ENCODE measurements at regions not wholly inside any gene's neighbourhood (a gene's known extent, or its start where the extent isn't known, plus 50 kb on each side); places are given as distances from the start of the nearest gene placed in this dataset.
"Not testable (repeated sequence)": the region's sequence is repeated elsewhere in the genome, so short reads cannot be mapped to it uniquely, and the experiment has no call there.

DNA sequence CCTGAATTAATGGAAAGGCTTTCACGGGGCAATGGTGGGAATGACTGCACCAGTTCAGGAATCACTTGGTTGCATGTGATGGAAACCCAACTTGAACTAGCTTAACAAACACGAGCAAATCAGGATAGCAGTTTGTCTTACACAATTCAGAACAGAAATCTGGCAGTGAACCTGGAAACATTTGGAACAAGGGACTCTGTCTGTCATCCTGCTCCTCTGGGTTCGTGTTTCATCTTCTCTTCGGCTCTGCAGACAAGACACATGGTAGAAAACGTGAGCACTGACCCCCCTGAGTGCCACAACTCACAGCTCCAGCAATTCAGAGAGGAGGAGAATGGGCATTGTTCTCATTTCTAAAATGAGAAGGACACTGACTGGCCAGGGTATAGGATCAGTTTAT, 218.1 kb upstream of the NREP start:
- DNase-seq, result no peak

- no peak for DNase-seq
These were observed 217.0 kb upstream of the NREP start for GRCh38 chr5:111973961-111974360.

- no peak for DNase-seq
These were observed 215.6 kb upstream of the NREP start for GRCh38 chr5:111972548-111972947.

DNA sequence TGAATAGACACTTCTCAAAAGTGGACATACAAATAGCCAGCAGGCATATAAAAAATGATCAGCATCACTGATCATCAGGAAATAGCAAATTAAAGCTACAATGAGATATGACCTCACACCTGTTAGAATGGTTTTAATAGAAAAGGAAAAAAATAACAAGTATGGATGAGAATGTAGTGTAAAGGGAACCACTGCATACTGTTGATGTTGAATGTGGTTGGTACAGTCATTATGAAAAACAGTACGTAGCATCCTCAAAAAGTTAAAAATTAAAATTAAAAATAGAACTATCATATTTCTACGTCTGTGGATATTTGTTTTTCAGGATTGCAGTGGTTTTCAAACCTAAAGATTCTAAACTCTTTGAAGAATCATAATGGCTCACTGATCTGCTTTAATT, 215.1 kb upstream of the NREP start:
- no peak for DNase-seq

GRCh38 chr5:111968459-111968858, 211.5 kb upstream of the NREP start:
- no peak for DNase-seq

DNA sequence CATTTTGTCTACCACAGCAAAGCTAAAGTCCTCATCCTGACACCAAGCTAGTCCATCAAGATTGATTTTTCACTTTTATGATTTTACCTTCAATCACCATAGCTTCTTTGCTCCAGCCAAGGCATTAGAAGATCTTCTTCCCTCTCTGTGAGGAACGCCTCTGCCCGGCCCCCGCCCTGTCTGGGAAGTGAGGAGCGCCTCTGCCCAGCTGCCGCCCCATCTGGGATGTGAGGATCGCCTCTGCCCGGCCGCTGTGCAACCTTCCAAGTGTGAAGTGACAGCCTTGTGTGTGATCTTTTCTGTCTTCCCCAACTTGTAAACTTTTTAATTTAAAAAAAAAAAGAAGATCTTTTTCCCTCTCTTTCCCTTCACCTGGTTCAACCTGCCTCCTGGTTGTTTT, 210.5 kb upstream of the NREP start:
- DNase-seq, result no peak

GRCh38 chr5:111966290-111966689, 209.3 kb upstream of the NREP start:
- no peak for DNase-seq

DNA sequence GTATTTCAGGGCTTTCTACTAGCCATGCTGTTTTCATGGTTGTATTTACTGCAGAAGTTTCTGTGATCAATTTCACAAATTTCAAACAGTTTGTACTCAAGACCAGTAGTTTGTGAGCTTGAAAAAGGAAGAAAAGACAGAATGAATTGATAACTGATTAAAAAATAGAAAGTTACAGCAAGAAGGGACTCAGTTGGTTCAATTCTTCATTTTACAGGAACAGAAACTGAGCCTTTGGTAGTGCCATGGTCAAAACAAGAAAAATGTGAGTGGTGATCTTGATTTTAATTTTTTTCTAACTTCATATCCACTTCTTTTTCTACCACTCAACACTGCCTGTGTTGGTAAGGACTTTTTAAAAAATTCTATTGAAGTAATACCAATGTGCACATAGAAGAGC, 206.6 kb upstream of the NREP start:
- no peak for DNase-seq

DNA sequence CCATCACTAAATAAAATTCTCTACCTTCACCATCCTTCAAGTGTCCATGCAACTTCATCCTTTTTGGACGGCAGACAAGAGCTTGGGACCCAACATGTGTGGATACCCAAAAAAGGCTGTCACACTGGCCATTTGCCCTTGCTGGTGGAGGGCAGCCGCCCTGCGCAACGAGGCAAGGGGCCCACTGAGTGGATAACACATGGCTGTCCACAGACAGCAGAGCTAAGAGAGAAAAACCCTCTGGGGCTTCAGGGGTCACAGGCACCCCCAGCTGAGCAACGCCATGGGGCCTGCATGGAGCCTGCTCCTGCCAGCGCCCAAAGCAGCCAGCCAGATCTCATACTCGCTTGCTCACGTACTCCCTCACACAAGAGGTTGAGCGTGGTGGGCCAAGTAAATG, 205.9 kb upstream of the NREP start:
- no peak for DNase-seq

DNA sequence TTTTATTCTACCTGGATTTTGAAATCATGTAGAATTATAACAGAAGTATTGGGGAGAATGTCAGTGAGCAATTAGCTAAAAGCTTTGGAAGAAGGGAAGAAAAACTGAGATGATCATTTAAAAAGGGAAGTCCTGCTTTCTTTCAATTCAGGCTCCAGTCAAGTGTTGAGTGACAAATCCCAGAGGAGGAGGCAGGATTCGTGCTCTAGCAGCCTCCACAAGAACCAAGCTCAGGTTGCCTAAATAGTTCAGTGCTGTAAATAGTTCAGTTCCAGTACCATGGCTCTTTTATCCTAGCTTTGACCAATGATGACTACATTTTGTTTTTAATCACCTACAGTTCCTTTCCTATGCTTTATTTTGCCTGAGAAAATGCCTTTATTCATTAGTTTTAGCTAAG, 204.9 kb upstream of the NREP start:
- DNase-seq, result no peak

GRCh38 chr5:111960476-111961215, 203.7 kb upstream of the NREP start:
- no peak for DNase-seq

DNA sequence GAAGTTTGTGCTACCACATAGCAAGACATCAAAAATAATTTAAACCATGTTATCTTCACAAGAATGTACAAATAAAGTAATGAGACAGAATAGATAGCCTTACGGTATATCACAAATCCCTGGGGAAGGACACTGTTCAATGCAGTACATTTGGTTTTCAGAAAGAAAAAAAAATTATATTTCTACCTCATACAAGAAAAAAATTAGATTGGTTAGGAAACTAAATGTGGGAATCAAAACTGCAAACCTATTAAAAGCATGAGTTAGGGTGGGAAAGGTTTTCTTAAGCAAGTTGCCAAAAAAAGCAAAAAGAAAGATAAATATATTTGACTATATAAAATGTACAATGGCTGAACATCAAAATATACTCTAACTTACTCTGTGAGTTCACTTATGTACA, 201.9 kb upstream of the NREP start:
- DNase-seq, result no peak

DNA sequence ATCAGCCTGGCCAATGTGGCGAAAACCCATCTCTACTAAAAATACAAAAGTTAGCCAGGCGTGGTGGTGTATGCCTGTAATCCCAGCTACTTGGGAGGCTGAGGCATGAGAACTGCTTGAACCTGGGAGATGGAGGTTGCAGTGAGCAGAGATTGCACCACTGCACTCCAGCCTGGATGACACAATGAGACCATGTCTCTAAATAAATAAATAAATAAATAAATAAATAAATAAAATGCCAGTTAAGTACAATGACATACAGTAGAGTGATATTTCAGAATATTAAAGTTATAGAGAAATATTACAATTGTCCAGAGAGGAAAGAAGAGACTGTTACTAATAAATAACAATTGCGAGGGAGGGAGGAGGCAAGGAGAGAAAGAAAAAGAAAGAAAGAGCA, 199.8 kb upstream of the NREP start:
- DNase-seq, result not testable (repeated sequence)

DNA sequence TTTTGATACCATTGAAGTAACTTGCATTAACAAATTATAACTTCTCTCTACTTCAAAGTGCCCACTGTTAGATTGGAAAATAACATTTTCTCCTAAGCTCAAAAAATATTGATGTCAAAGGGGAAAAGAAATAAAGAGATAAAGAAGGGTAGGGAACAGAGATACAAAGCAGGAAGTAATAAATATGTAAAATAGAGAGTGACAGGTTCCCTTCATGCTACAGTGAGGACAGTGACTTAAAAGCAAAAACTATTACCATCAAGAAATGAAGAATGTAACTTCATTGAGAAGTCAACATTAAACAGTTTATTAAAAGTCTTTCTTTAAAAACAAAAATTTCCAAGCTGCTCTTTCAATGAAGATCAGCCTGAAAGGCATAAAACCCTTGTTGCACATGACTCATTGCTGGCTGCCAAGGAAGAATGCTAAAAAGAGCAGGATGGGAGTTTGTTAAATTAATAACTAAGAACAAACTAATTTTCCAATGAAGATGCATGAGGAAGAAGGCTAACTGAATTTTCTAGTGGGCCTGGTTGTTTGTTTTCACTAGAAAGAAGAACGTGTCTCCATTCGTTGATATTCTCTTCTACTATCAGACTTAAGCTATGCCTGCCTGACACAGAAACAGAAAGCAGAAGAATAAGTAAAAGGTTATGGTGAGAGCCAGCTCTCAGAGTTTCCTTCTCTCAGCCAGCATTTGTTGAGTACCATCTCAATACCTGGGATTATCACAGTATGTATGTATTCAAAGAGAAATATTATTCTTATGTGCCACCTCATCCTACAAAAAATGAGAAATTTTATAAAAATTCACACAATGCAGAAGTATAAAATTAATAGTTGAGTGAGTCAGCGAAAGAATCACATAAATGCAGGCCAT, 197.8 kb upstream of the NREP start:
- DNase-seq, result no peak

- DNase-seq, result no peak
These were observed 196.5 kb upstream of the NREP start for GRCh38 chr5:111953351-111954127.

DNA sequence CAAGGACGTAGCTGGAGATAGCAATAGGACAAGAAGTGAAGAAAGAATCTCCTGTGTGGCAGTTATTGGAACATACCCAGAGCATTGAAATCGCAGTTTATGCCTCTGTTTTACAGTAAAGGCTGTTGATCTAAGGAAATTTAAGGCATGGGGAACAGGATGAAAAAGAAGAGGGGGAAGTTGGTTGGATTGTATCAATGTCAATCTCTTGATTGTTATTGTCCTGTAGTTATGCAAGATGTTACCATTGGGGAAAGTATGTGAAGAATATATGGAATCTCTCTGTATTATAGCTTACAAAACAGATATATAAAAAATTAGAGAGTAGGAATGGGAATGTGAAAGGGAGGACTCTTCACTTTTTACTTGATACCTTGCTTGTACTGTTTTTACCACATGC, 195.6 kb upstream of the NREP start:
- no peak for DNase-seq

DNA sequence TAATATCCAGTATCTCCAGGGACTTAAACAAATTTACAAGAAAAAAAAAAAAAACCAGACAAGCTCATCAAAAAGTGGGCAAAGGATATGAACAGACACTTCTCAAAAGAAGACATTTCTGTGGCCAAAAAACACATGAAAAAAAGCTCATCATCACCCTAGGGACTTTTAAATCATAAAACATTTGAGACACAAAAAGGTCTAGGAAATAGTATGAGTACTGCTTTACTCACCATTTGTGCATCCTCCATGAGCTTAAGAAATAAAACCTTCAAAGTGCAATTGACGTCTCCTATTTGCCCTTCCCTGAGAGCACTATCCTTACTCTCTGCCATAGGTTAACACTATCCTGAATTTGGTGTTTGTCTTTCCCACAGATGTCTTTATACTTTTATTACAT, 193.7 kb upstream of the NREP start:
- no peak for DNase-seq

DNA sequence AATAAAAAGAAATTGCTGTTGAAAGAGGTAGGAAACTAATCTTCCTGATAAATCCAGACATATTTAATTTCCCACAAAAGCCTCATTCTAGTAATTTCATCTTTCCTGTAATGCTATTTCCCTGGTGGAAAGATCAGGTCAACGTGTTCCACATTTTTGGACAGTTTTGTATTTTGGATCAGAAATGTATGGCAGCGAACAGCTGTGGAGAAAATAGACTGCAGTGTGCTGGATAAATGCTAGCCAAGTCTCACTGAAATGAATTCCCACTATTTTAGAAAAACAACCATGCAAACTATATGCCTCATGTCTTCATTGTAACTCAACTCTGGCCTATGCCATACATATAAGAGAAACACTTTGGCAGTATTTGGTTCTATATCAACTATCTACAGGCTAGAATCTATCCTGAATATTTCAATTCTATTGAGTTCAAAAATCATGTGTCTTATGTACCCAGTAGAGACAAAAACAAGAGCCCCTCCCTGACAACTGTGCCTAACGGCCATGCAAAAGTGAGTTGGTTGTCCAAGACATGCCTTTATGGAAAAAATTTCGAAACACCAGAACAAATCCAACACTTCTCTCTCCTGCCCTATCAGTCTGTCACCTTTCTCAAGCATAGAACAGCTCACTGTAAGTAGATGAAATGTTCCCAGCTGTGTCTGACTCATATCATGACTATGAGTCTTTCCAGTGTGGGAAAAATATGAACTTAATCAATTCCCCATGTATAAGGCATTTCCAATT, 191.3 kb upstream of the NREP start:
- DNase-seq, result no peak

- no peak for DNase-seq
These were observed 189.6 kb upstream of the NREP start for GRCh38 chr5:111946556-111946955.

GRCh38 chr5:111945535-111945934, 188.5 kb upstream of the NREP start:
- DNase-seq, result no peak

DNA sequence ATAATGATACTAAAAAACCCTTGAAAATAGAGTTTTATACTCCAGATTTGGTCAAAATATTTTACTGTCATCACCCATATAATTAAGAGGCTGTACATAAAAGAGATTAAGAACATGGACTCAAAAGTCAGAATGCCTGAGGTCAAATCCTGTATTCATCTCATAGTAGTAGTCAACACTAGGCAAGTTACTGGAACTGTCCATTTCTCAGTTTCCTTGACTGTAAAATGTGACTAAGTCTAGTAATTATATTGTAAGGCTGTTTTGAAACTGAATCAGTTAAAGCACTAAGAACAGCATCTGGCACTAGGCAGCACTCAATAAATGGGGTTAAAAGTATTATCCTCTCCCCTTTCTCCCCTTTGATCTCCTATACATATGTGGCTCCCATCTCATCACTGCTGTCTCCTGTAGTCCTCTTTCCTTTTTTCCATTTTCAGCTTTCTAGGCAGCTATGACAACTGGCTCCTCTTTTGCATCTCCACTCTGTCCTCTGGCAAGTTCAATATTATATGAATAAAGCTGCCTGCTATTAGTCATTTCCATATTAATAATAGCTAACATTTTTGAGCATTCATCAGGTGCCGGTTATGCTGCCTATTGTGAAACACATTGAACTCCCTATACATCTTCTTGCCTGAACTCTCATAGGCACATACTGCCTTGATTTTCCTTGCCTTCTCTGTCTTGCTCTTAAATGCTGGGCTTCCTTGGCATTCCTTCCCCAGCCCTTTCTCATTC, 185.8 kb upstream of the NREP start:
- no peak for DNase-seq

DNA sequence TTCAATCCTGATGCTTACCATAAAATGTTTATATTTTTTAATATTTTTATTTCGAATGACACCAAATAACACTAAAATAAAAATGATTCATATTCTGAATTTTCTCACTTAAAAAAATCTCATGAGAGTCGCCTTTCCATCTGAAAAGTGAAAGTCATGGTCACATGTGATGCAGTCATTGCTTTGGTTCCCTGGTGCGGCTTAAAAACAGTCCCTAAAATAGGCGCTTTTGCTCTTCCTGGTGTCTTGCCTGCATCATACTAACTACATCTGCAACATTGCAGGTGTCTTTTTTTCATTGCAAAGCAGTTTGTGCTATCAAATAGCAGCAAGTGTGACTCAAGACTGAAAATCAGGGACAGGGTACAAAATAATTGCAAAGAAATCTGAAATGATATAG, 185.2 kb upstream of the NREP start:
- DNase-seq, result no peak

Data from CD4-positive, alpha-beta T cell treated with Interleukin-15 for 1 hour (primary cell).